ENCODE measurements at regions not wholly inside any gene's neighbourhood (a gene's known extent, or its start where the extent isn't known, plus 50 kb on each side); places are given as distances from the start of the nearest gene placed in this dataset.

DNA sequence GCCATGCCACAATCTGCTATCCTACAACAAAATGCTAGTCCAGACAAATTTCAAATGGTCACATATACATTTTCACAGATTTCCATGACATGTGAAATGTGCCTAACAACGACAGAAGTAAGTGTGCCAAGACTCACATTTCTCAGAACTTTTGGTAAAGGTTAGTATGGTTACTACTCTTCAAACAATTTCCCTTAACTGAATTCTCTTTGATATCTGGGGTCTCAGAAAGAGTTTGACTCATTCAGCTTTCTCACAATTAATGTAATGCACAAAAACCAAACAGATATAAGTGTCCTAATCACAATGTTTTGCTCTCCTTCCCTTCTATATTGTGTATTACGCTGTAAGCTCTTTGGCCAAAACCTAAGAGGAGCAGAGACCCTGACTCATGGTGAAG, 122.4 kb upstream of the LEF1 start:
- peaks cover 9% of the 10 kb centered on the region for H3K27me3 Mint-ChIP-seq (ENCODE audit: low read depth)
- no peak overlapping the region for H3K27ac Mint-ChIP-seq
- H3K9me3 Mint-ChIP-seq, result no peaks in the 10 kb centered on the region
- DNase-seq (ENCODE audit: low spot score), result no peak
- no peaks in the 10 kb centered on the region for H3K36me3 Mint-ChIP-seq (ENCODE audit: low read depth)
- H3K4me3 Mint-ChIP-seq (ENCODE audit: low read depth), result no peak overlapping the region
- peaks cover 12% of the 10 kb centered on the region for H3K4me1 Mint-ChIP-seq (ENCODE audit: low read depth)
- intact Hi-C loops (cut with micrococcal nuclease), result no loop called here

DNA sequence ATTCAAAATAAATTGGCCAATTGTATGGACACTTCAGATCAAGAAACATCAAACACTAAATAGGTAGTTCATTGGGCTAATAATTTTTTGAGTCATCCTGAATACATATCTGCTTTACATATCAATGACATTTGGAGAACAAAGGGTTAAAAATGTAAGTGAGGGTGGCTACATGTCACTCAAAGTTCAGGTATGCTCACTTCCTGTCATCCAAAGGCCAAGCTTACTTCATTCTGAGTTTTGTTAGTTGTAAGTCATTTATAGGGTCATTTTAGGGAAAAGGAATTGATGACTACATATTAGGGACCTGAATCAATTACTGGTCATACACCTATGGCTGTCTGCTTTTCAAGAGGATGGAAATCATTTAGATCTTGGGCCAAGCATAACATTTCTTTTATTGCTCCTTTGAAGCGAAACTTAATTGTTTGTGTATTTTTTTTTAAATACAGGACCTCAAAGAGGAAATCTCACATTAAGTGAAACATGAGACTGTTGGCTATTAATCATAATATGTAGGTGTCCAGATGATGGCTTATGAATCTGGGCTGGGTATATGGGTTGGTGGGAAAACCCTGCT, 119.2 kb upstream of the LEF1 start:
- Mint-ChIP-seq H3K36me3 (ENCODE audit: low read depth) (no peaks in the 10 kb centered on the region), H3K9me3 (no peaks in the 10 kb centered on the region), H3K27me3 (ENCODE audit: low read depth) (peaks cover 5% of the 10 kb centered on the region), H3K4me1 (ENCODE audit: low read depth) (peaks cover 12% of the 10 kb centered on the region), H3K4me3 (ENCODE audit: low read depth) (no peak overlapping the region), H3K27ac (no peak overlapping the region)
- intact Hi-C loops (cut with micrococcal nuclease), result no loop called here
- DNase-seq (ENCODE audit: low spot score), result no peak

- H3K27me3 Mint-ChIP-seq (ENCODE audit: low read depth), result no peaks in the 10 kb centered on the region
- H3K4me3 Mint-ChIP-seq (ENCODE audit: low read depth), result no peak overlapping the region
- DNase-seq (ENCODE audit: low spot score), result no peak
- H3K36me3 Mint-ChIP-seq (ENCODE audit: low read depth), result no peaks in the 10 kb centered on the region
- no peak overlapping the region for H3K27ac Mint-ChIP-seq
- H3K9me3 Mint-ChIP-seq, result peaks cover 4% of the 10 kb centered on the region
- intact Hi-C loops (cut with micrococcal nuclease), result no loop called here
- no peaks in the 10 kb centered on the region for H3K4me1 Mint-ChIP-seq (ENCODE audit: low read depth)
These were observed 111.3 kb upstream of the LEF1 start for GRCh38 chr4:108280072-108280471.

- no peaks in the 10 kb centered on the region for H3K27me3 Mint-ChIP-seq (ENCODE audit: low read depth)
- intact Hi-C loops (cut with micrococcal nuclease), result no loop called here
These were observed 108.0 kb upstream of the LEF1 start for GRCh38 chr4:108276690-108277089.

DNA sequence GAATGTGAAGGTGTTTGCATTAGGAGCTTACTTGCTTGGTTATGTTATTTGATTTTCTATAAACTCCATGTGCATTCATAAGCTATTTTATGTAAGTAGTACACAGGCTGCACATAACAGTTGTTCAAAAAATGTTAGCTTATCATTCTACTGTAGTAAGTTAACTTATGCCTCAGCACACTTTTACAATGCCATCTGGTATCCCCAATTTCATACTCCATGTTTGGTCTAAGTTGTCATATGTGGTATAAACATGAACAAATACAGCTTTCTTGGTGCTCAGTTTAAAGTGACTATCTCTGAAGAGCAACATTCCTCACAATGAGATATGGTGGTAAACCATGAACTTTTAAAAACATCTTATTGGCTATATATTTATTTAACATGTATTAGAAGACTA, 104.3 kb upstream of the LEF1 start:
- intact Hi-C loops (cut with micrococcal nuclease), result no loop called here
- Mint-ChIP-seq H3K27me3 (ENCODE audit: low read depth) (no peaks in the 10 kb centered on the region), H3K4me1 (ENCODE audit: low read depth) (peaks cover 2% of the 10 kb centered on the region), H3K9me3 (no peaks in the 10 kb centered on the region), H3K27ac (no peak overlapping the region), H3K36me3 (ENCODE audit: low read depth) (no peaks in the 10 kb centered on the region), H3K4me3 (ENCODE audit: low read depth) (no peak overlapping the region)
- DNase-seq (ENCODE audit: low spot score), result no peak

More at GRCh38 chr4:108276690-108277089, 108.0 kb upstream of the LEF1 start:
- H3K9me3 Mint-ChIP-seq, result peaks cover 4% of the 10 kb centered on the region
- no peak overlapping the region for H3K4me3 Mint-ChIP-seq (ENCODE audit: low read depth)
- no peak for DNase-seq (ENCODE audit: low spot score)
- no peaks in the 10 kb centered on the region for H3K36me3 Mint-ChIP-seq (ENCODE audit: low read depth)
- no peak overlapping the region for H3K27ac Mint-ChIP-seq
- H3K4me1 Mint-ChIP-seq (ENCODE audit: low read depth), result peaks cover 2% of the 10 kb centered on the region

- H3K27me3 Mint-ChIP-seq (ENCODE audit: low read depth), result no peaks in the 10 kb centered on the region
- H3K4me1 Mint-ChIP-seq (ENCODE audit: low read depth), result peaks cover 2% of the 10 kb centered on the region
- H3K27ac Mint-ChIP-seq, result no peak overlapping the region
- H3K36me3 Mint-ChIP-seq (ENCODE audit: low read depth), result no peaks in the 10 kb centered on the region
- intact Hi-C loops (cut with micrococcal nuclease), result no loop called here
- DNase-seq (ENCODE audit: low spot score), result no peak
- no peaks in the 10 kb centered on the region for H3K9me3 Mint-ChIP-seq
- H3K4me3 Mint-ChIP-seq (ENCODE audit: low read depth), result no peak overlapping the region
These were observed 103.8 kb upstream of the LEF1 start for GRCh38 chr4:108272561-108272960.

DNA sequence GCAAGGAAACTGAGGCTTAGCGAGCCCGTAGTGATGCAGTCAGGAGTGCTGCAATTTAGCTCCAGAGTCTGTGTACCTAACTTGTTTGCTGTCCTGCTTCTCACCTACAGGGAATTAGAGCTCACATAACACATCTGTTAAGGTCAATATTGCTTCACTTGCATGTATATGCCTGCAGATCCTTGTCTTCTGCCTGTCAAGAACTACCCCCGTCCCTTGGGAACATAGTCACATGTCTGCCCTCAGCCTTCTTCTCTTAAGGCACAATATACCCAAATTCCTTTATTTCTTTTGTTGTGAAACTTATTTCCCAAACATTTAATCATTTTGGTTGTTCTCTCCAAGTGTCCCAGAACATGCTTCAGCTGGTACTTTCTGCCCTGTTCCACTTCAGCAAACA, 103.3 kb upstream of the LEF1 start:
- no peaks in the 10 kb centered on the region for H3K27me3 Mint-ChIP-seq (ENCODE audit: low read depth)
- H3K4me3 Mint-ChIP-seq (ENCODE audit: low read depth), result no peak overlapping the region
- DNase-seq (ENCODE audit: low spot score), result no peak
- H3K9me3 Mint-ChIP-seq, result no peaks in the 10 kb centered on the region
- intact Hi-C loops (cut with micrococcal nuclease), result no loop called here
- H3K36me3 Mint-ChIP-seq (ENCODE audit: low read depth), result no peaks in the 10 kb centered on the region
- no peak overlapping the region for H3K27ac Mint-ChIP-seq
- H3K4me1 Mint-ChIP-seq (ENCODE audit: low read depth), result peaks cover 2% of the 10 kb centered on the region

DNA sequence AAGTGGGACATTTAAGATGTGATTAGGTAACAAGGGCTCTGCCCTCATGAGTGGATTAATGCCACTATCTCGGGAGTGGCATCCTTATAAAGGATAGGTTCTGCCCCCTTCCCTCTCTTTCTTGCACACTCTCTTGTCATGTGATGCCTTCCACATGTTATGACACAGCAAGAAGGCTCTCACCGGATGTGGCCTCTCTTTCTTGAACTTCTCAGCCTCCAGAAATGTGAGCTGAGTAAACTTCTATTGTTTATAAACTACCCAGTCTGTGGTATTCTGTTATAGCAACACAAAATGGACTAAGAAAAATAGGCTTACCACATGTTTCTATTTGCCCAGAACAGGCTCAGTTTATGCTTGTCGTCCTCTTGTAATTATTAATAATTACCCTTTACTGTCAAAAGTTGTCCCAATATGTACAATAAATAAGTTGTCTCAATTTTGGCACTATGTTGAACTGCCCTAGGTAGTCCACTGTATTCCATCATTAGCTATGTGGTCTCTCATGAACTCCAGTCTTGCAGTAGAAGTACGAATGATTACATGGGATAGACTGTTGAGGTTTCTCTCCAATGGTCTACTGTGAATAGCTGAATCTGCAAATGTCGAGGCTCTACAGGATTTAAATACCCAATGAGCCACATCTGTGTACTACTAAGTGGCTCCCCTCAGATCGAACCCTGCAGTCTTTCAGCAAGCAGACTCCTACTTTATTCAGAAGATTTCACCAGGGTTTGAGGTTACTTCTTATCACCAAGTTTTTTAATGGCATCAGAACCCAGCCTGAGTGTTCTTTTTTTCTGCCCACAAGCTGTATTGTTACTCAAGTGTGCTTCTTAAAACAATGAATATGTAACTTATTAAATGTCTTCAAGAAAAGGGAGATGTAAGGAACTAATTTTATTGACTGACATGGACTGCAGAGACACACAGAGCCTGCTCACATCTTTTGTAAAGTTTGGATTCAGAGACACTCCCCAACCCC, 102.0 kb upstream of the LEF1 start:
- H3K27me3 Mint-ChIP-seq (ENCODE audit: low read depth), result no peaks in the 10 kb centered on the region
- H3K4me1 Mint-ChIP-seq (ENCODE audit: low read depth), result peaks cover 2% of the 10 kb centered on the region
- DNase-seq (ENCODE audit: low spot score), result no peak
- no peak overlapping the region for H3K4me3 Mint-ChIP-seq (ENCODE audit: low read depth)
- H3K9me3 Mint-ChIP-seq, result no peaks in the 10 kb centered on the region
- intact Hi-C loops (cut with micrococcal nuclease), result no loop called here
- H3K36me3 Mint-ChIP-seq (ENCODE audit: low read depth), result no peaks in the 10 kb centered on the region
- H3K27ac Mint-ChIP-seq, result no peak overlapping the region

DNA sequence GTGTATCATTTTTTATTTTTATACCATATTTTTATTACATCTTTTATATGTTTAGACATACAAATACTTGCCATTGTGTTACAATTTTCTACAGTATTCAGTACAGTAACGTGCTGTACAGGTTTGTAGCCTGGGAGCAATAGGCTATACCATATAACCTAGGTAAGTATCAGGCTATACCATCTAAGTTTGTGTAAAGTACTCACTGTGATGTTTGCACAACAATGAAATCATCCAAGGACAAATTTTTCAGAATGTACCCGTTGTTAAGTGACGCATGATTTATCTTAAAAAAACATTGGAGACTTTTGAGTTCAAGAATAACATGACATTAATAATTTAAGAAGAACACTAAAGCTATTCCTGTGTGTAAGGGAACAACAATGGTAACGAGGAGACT, 96.0 kb upstream of the LEF1 start:
- no peak overlapping the region for H3K27ac Mint-ChIP-seq
- H3K9me3 Mint-ChIP-seq, result no peaks in the 10 kb centered on the region
- intact Hi-C loops (cut with micrococcal nuclease), result no loop called here
- H3K4me3 Mint-ChIP-seq (ENCODE audit: low read depth), result no peak overlapping the region
- no peaks in the 10 kb centered on the region for H3K36me3 Mint-ChIP-seq (ENCODE audit: low read depth)
- H3K4me1 Mint-ChIP-seq (ENCODE audit: low read depth), result no peaks in the 10 kb centered on the region
- DNase-seq (ENCODE audit: low spot score), result no peak
- no peaks in the 10 kb centered on the region for H3K27me3 Mint-ChIP-seq (ENCODE audit: low read depth)

DNA sequence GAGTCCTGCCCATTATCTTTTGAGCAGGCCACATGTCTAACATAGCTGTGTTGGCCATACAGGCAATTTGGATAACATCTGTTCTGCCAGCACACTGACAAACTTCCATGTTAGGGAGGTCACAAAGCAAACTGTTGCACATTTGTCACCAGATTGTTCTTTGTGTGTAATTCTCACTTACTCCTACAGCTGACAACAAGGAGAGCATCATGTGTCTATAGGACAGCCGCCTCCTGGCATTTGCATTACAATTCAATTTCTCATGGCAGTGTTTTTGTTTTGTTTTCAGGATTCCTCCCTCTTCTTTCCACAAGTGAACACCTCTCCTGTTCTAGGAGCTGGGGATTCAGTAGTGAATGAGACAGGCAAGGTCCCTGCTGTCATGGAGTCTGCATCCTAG, 94.3 kb upstream of the LEF1 start:
- Mint-ChIP-seq H3K27me3 (ENCODE audit: low read depth) (no peaks in the 10 kb centered on the region), H3K9me3 (no peaks in the 10 kb centered on the region), H3K36me3 (ENCODE audit: low read depth) (no peaks in the 10 kb centered on the region), H3K4me1 (ENCODE audit: low read depth) (no peaks in the 10 kb centered on the region), H3K27ac (no peak overlapping the region), H3K4me3 (ENCODE audit: low read depth) (no peak overlapping the region)
- DNase-seq (ENCODE audit: low spot score), result no peak
- intact Hi-C loops (cut with micrococcal nuclease), result no loop called here

DNA sequence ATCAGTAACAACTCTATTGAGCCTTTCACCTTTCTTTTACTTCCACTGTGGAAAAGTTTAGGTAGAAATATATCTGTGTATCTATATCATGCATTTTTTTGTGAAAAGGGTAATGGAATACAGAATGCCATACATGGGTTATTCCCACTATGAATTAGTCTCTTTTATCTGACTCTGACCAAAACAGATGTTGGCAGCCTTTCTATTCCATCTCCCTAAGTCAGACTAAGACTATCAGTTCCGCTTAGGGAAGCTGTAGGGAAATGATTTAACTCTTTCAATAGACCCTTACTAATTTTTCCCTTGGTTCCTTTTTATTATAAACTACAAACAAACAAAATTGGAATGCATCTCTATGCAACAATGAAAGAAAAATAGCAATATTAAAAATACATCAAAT, 92.3 kb upstream of the LEF1 start:
- no peaks in the 10 kb centered on the region for H3K9me3 Mint-ChIP-seq
- DNase-seq (ENCODE audit: low spot score), result no peak
- H3K4me3 Mint-ChIP-seq (ENCODE audit: low read depth), result no peak overlapping the region
- H3K4me1 Mint-ChIP-seq (ENCODE audit: low read depth), result no peaks in the 10 kb centered on the region
- H3K36me3 Mint-ChIP-seq (ENCODE audit: low read depth), result no peaks in the 10 kb centered on the region
- H3K27ac Mint-ChIP-seq, result no peak overlapping the region
- H3K27me3 Mint-ChIP-seq (ENCODE audit: low read depth), result no peaks in the 10 kb centered on the region
- intact Hi-C loops (cut with micrococcal nuclease), result no loop called here

GRCh38 chr4:108256538-108256937, 87.8 kb upstream of the LEF1 start:
- no peaks in the 10 kb centered on the region for H3K9me3 Mint-ChIP-seq
- no peak overlapping the region for H3K27ac Mint-ChIP-seq
- intact Hi-C loops (cut with micrococcal nuclease), result no loop called here
- no peak overlapping the region for H3K4me3 Mint-ChIP-seq (ENCODE audit: low read depth)
- DNase-seq (ENCODE audit: low spot score), result no peak
- H3K4me1 Mint-ChIP-seq (ENCODE audit: low read depth), result no peaks in the 10 kb centered on the region
- H3K27me3 Mint-ChIP-seq (ENCODE audit: low read depth), result peaks cover 3% of the 10 kb centered on the region
- H3K36me3 Mint-ChIP-seq (ENCODE audit: low read depth), result no peaks in the 10 kb centered on the region

DNA sequence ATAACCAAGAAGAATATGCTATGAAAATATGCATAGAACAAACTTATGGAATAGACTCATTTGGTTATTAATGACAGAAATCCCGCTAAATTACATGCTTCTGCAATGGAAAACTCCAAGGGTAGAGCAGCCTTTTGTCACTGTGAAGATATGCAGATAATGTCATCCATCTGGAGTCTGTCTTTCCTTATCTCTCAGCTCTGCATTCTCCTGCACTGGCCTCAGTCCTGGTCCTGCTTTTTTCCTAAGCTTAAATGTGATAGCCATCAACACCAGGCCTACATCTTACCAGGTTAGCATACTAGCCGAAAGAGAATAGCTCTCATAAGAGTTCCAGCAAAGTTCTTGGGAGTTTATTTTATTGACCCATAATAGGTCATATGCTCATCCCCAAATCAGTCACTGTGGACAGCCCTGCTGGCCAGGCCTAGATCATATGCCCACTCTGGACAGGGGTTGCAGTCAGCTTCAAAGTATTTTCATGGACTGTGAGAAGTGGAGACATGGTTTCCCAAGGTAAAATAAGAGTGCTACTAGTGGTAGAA, 86.5 kb upstream of the LEF1 start:
- H3K27ac Mint-ChIP-seq, result no peak overlapping the region
- H3K9me3 Mint-ChIP-seq, result no peaks in the 10 kb centered on the region
- no peak for DNase-seq (ENCODE audit: low spot score)
- no peak overlapping the region for H3K4me3 Mint-ChIP-seq (ENCODE audit: low read depth)
- intact Hi-C loops (cut with micrococcal nuclease), result no loop called here
- H3K36me3 Mint-ChIP-seq (ENCODE audit: low read depth), result no peaks in the 10 kb centered on the region
- H3K27me3 Mint-ChIP-seq (ENCODE audit: low read depth), result peaks cover 3% of the 10 kb centered on the region
- no peaks in the 10 kb centered on the region for H3K4me1 Mint-ChIP-seq (ENCODE audit: low read depth)
